22Rv1 (cell line): ENCODE measurements at regions not wholly inside any gene's neighbourhood (a gene's known extent, or its start where the extent isn't known, plus 50 kb on each side); places are given as distances from the start of the nearest gene placed in this dataset.

Experiments
- H3K27ac ChIP-seq: fragments of 450-650 bp; 2 replicates; pipeline ENCODE4 v1.5.1; 2017
- CTCF ChIP-seq: fragments of 450-650 bp; IDR thresholded peaks from 2 replicates; pipeline ENCODE4 v1.5.1; 2017; ENCODE audit warnings: mild to moderate bottlenecking
- ZFX ChIP-seq: fragments of 450-650 bp; IDR thresholded peaks from 2 replicates; pipeline ENCODE4 v1.6.1; 2017; ENCODE audit warnings: antibody characterized with exemption, borderline replicate concordance

- TF ChIP-seq ZFX, result no peak
- TF ChIP-seq CTCF, result no peak
Measured at GRCh38 chr7:25707768-25708620, 444.0 kb upstream of the NFE2L3 start.

GRCh38 chr7:25710959-25711358 lies 441.0 kb upstream of the NFE2L3 start:
- TF ChIP-seq CTCF (no peak), ZFX (no peak)
- H3K27ac ChIP-seq, result no peak overlapping the region

More at GRCh38 chr7:25707768-25708620, 444.0 kb upstream of the NFE2L3 start:
- H3K27ac ChIP-seq, result no peak overlapping the region

- TF ChIP-seq CTCF, result no peak
- no peak for TF ChIP-seq ZFX
- H3K27ac ChIP-seq, result no peak overlapping the region
Measured at GRCh38 chr7:25711940-25712339, 440.1 kb upstream of the NFE2L3 start.

- no peak for TF ChIP-seq CTCF
- TF ChIP-seq ZFX, result no peak
- no peak overlapping the region for H3K27ac ChIP-seq
Measured at GRCh38 chr7:25712500-25712899, 439.5 kb upstream of the NFE2L3 start.

- H3K27ac ChIP-seq, result no peak overlapping the region
- TF ChIP-seq ZFX, result no peak
- no peak for TF ChIP-seq CTCF
Measured at GRCh38 chr7:25714013-25714412, 438.0 kb upstream of the NFE2L3 start.

- TF ChIP-seq ZFX (no peak), CTCF (no peak)
- H3K27ac ChIP-seq, result no peak overlapping the region
Measured at GRCh38 chr7:25716421-25716820, 435.6 kb upstream of the NFE2L3 start.

GRCh38 chr7:25718596-25718995 lies 433.4 kb upstream of the NFE2L3 start:
- H3K27ac ChIP-seq, result no peak overlapping the region
- TF ChIP-seq ZFX, result no peak
- no peak for TF ChIP-seq CTCF
